ENCODE measurements at regions not wholly inside any gene's neighbourhood (a gene's known extent, or its start where the extent isn't known, plus 50 kb on each side); places are given as distances from the start of the nearest gene placed in this dataset.

DNA sequence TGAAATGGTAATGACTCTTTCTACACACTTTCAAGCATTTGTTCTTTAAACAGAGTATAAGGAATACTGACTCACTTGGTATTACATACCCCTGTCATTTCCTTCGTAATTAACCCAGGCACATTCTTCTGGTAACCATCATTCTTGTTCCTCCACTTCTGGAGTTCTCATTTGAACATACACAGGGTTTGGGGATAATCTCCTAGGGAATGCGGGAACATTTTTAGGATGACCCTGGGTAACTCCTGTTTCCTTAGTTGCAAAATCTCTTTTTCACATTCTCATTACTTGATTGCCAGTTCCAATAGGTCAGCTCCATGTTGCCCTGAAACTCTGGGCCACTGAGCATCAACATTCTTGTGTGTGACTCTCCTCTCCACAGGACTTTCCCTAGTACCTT is 51.5 kb upstream of the E2F3 start:
- H3K4me3 ChIP-seq (ENCODE audit: low read depth, low read length), result no peak overlapping the region
- no peaks in the 10 kb centered on the region for H3K36me3 ChIP-seq
- no peak for DNase-seq
- H3K9me3 ChIP-seq (ENCODE audit: severe bottlenecking), result peaks cover 5% of the 10 kb centered on the region
- no peaks in the 10 kb centered on the region for H3K27me3 ChIP-seq (ENCODE audit: insufficient read depth, low read depth, severe bottlenecking)
- TF ChIP-seq, protein P1, sequence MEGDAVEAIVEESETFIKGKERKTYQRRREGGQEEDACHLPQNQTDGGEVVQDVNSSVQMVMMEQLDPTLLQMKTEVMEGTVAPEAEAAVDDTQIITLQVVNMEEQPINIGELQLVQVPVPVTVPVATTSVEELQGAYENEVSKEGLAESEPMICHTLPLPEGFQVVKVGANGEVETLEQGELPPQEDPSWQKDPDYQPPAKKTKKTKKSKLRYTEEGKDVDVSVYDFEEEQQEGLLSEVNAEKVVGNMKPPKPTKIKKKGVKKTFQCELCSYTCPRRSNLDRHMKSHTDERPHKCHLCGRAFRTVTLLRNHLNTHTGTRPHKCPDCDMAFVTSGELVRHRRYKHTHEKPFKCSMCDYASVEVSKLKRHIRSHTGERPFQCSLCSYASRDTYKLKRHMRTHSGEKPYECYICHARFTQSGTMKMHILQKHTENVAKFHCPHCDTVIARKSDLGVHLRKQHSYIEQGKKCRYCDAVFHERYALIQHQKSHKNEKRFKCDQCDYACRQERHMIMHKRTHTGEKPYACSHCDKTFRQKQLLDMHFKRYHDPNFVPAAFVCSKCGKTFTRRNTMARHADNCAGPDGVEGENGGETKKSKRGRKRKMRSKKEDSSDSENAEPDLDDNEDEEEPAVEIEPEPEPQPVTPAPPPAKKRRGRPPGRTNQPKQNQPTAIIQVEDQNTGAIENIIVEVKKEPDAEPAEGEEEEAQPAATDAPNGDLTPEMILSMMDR (IDR thresholded peaks at IDR 0.05; ENCODE audit: low read depth, low read length), result no peak
- H3K27ac ChIP-seq, result no peak overlapping the region

DNA sequence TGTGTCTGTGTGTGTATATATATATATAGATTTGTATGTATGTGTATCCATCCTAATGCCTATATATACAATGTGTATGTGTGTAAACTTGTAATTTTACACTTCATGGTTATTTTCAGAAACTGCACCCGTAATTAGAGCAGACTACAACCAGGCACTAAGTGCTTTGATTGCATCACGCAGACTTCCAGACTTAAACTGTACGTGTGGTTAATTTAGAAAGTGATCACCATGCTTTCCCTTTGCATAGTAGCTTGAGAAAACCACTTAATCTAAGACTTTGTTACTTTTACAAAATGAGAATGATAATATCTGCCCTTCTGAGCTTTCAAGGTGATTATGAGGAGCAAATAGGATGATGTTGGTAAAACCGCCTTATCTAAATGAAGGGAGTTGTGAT is 50.1 kb upstream of the E2F3 start:
- peaks cover 5% of the 10 kb centered on the region for H3K9me3 ChIP-seq (ENCODE audit: severe bottlenecking)
- H3K4me3 ChIP-seq (ENCODE audit: low read depth, low read length), result no peak overlapping the region
- H3K36me3 ChIP-seq, result no peaks in the 10 kb centered on the region
- no peak for DNase-seq
- TF ChIP-seq, protein P1 (IDR thresholded peaks at IDR 0.05; ENCODE audit: low read depth, low read length), result no peak
- H3K27ac ChIP-seq, result no peak overlapping the region
- no peaks in the 10 kb centered on the region for H3K27me3 ChIP-seq (ENCODE audit: insufficient read depth, low read depth, severe bottlenecking)
